GM21423 (cell line): ENCODE measurements at regions not wholly inside any gene's neighbourhood (a gene's known extent, or its start where the extent isn't known, plus 50 kb on each side); places are given as distances from the start of the nearest gene placed in this dataset.

Source experiments
- ATAC-seq: cut with Tn5 transposase; IDR thresholded peaks from one replicate; pipeline ENCODE4 v1.9.1; 2021; ENCODE audit warnings: mild to moderate bottlenecking, moderate library complexity; ENCODE audit not compliant: unreplicated experiment

DNA sequence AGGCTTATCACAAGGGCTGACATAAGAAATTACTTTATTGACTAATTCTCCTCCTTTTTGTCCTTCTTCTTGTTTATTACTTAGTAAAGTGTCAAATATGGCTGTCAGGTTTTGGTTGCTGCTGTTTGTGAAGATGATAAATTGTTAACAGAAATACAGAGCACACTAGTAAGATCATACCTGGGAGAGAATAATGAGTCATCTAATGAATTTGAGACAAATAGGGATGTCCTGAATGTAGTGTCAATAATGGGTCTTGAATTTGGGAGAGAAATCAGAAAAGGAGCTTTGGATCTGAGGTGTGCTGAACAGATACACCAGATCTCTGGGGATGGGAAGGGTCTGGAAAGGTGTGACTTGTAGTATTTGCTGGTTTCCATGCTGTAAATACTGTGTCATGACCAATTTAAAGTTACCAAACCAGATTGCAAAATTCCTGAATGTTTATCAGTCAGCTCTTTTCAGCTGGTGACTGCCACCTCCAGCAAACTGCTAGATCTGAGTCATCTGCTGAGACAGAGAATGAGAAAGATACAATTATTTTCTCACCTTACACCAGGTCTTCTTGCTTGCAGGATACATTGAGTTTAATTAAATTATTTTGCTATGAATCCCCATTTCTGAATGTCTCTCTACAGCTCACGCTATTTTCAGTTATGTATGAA is 76.7 kb upstream of the SATB1 start:
- no peak for ATAC-seq

DNA sequence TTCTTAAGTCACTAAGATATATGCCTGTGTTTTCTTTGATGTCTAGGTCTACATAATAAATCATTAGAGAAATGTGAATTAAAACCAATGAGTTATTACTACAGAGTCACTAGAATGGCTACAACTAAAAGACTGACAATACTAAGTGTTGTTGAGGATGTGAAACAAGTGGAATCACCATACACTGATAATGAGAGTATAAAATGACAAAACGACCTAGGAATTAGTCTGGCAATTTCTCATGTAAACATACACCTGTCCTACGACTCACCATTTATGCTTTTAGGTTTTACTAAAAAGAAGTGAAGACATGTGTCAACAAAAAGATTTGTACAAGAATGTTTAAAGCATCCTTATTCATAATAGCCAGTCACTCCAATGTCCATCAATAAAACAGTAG is 75.2 kb upstream of the SATB1 start:
- no peak for ATAC-seq

DNA sequence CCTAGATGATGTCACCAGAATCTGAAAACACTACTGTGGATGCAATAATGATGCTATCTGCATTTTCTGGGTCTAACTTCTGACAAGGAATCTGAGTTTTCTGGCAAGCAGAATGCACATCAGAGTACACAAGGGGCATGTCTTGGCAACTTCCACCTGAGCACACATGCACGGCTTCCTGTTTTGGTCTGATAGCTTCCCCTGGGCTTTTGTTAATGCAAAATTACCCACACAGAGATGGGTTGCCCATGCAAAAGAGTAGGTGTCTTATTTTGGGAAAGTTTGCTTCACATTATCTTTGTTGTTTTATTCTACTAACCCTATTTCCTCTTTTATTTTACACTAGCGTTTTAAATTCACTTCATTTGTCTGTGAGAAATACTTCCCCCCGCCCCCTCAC is 74.2 kb upstream of the SATB1 start:
- ATAC-seq, result peak; percentile 95

DNA sequence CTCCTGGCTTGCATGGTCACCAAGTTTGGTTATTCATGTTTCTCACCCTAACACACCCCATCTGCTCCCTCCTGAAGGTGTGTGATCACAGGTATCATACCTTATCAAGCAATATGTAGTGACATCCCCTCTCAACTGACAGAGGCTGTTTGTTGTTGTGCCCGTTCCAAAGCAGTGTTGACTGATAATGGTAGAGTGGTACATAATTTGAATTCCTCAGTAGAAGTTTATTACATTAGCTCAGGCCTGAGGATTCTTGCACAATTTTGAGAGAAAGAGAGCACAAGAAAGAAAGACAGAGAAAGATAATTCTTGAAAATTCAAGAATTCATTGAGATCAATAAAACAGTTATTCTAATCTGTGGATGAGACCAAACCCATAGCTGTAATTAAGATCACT is 69.1 kb upstream of the SATB1 start:
- no peak for ATAC-seq

GRCh38 chr3:18489939-18490338 is 64.8 kb upstream of the SATB1 start:
- ATAC-seq, result no peak

DNA sequence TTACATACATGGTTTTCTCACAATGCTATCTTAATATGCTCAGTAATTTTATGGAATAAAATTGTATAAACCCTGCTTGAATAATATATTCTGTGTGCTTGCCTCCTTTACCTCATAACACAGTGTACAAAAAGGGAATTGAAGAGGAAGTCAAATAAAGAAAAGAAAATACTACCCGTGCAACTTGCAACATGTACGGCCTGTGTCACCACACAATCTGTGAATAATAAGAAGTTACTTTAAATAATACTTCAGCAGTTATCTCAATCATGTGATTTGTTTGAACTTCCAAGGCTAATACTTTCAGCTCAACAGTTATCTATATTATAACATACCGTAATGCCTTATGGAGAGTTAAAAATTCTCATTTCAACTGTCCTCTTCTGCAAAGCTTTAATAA is 58.1 kb upstream of the SATB1 start:
- ATAC-seq, result no peak

DNA sequence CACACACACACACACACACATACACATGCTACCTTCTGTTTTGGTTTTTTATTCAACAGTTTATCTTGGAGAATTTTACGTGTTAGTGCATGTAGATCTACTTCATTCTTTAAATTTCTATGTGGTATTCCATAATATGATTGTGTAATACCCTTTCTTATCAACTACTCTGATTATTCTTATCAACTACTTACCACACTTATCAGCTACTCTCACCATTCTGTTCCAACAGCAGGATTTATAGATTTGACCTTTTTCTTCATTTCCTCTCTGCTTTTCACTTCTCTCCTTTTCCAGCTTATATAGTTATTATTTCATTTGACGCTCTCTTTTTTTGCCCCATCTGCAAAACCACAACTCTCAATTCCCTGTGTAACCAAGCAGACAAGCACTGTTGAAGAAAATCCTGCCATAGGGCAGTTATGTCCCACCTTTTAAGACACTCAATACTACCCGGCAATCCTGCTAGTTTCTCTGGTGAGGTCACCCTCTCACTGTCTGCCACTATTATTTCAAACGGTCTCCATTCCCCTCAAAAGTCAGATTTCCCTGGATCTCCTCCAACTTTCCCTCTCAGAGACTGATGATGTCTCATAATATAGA is 56.9 kb upstream of the SATB1 start:
- no peak for ATAC-seq

DNA sequence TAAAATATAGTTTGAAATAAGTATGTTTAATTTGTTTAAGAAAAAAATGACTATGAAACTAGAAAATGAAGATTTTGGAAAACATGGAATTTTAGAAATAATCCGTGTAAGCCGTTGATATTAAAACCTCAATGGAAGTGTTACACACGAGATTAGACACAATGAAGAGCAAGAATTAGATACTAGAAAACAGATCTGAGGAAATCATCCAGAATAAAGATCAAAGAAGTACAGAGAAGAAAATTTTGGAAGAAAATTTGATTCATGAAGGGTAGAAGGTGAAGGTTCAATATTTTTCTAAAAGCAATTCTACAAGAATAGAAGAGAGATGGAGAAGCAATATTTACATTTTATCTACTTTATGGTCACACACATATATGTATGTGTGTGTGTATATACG is 52.5 kb upstream of the SATB1 start:
- no peak for ATAC-seq
